Calu3 (cell line): ENCODE measurements at regions not wholly inside any gene's neighbourhood (a gene's known extent, or its start where the extent isn't known, plus 50 kb on each side); places are given as distances from the start of the nearest gene placed in this dataset.
A peak's percentile ranks its signal among the peaks of the same experiment; 100 is the strongest.

Experiments used
- BruUV-seq: library from RNA; stranded (reverse); fragments of 400-500 nt; replicated peaks from 2 replicates; lab custom pipeline; 2021; lab: Mats Ljungman, UMichigan
- CTCF ChIA-PET: fragments of 300-600 bp; sonication (Branson Sonifier 250); formaldehyde crosslinking; loops from one replicate; lab custom pipeline; 2022; ENCODE audit warnings: antibody characterized with exemption; lab: Charles Lee
- DNase-seq: peaks from one replicate; pipeline ENCODE4 v3.0.0; 2022
- H3K27ac Mint-ChIP-seq: one replicate; pipeline ENCODE4 v1.8.0; 2022; ENCODE audit warnings: mixed read lengths; ENCODE audit not compliant: unreplicated experiment
- H3K27me3 Mint-ChIP-seq: one replicate; pipeline ENCODE4 v1.8.0; 2022; ENCODE audit warnings: mixed read lengths; ENCODE audit not compliant: unreplicated experiment
- H3K36me3 Mint-ChIP-seq: one replicate; pipeline ENCODE4 v1.8.0; 2022; ENCODE audit warnings: mild to moderate bottlenecking, moderate library complexity, mixed read lengths; ENCODE audit not compliant: insufficient read depth, unreplicated experiment
- H3K4me1 Mint-ChIP-seq: one replicate; pipeline ENCODE4 v1.8.0; 2022; ENCODE audit warnings: mild to moderate bottlenecking, low read depth, mixed read lengths; ENCODE audit not compliant: unreplicated experiment
- H3K4me3 Mint-ChIP-seq: one replicate; pipeline ENCODE4 v1.8.0; 2022; ENCODE audit warnings: mild to moderate bottlenecking, low read depth, moderate library complexity, mixed read lengths; ENCODE audit not compliant: unreplicated experiment
- H3K9me3 Mint-ChIP-seq: one replicate; pipeline ENCODE4 v1.8.0; 2022; ENCODE audit warnings: low read depth, mixed read lengths; ENCODE audit not compliant: unreplicated experiment
- CTCF ChIP-seq: fragments of 200-600 bp; IDR thresholded peaks from one replicate; pipeline ENCODE4 v1.8.0; 2022; ENCODE audit warnings: antibody characterized with exemption; ENCODE audit not compliant: unreplicated experiment
- intact Hi-C: fragments of 100-400 bp; cut with micrococcal nuclease; formaldehyde crosslinking; loops from one replicate; pipeline ENCODE4 v1.10.0; 2022; ENCODE audit not compliant: unreplicated experiment

- intact Hi-C loops, result loop anchor here (2.0 to 5.0 kb wide), 2 partner anchors 89 to 264 kb away; no protein-coding TSS in a partner anchor
- BruUV-seq, result no TSS peak
- Mint-ChIP-seq H3K27me3 (peaks cover 22% of the 10 kb centered on the region), H3K36me3 (no peaks in the 10 kb centered on the region), H3K9me3 (peaks cover 3% of the 10 kb centered on the region), H3K27ac (peak overlapping the region; percentile 69), H3K4me1 (peaks cover 9% of the 10 kb centered on the region), H3K4me3 (no peak overlapping the region)
- TF ChIP-seq CTCF, result no peak
- CTCF ChIA-PET, result interaction anchor here (1.0 to 1.4 kb wide), 7 partner anchors 88 to 286 kb away, joined by 3 to 17 read pairs (median 5); partner anchors contain the start of genes FOXL2 and FOXL2NB
- no peak for DNase-seq
These were observed 142.2 kb upstream of the MRPS22 start for GRCh38 chr3:139201446-139202225.

- Mint-ChIP-seq H3K27me3 (peaks cover 26% of the 10 kb centered on the region), H3K27ac (peak overlapping the region; percentile 69), H3K4me1 (peaks cover 9% of the 10 kb centered on the region), H3K9me3 (no peaks in the 10 kb centered on the region), H3K36me3 (no peaks in the 10 kb centered on the region), H3K4me3 (no peak overlapping the region)
- no TSS peak for BruUV-seq
- CTCF ChIA-PET, result interaction anchor here (1.0 to 1.4 kb wide), 7 partner anchors 89 to 286 kb away, joined by 3 to 17 read pairs (median 5); partner anchors contain the start of genes FOXL2 and FOXL2NB
- intact Hi-C loops, result loop anchor here (2.0 to 5.0 kb wide), 2 partner anchors 90 to 265 kb away; no protein-coding TSS in a partner anchor
- peak; percentile 87 for DNase-seq
- peak; percentile 35 for TF ChIP-seq CTCF
These were observed 141.4 kb upstream of the MRPS22 start for GRCh38 chr3:139202226-139202958.

GRCh38 chr3:139202959-139203349 is 140.9 kb upstream of the MRPS22 start:
- Mint-ChIP-seq H3K27ac (no peak overlapping the region), H3K4me1 (peaks cover 9% of the 10 kb centered on the region), H3K9me3 (no peaks in the 10 kb centered on the region), H3K36me3 (no peaks in the 10 kb centered on the region), H3K4me3 (no peak overlapping the region), H3K27me3 (peaks cover 31% of the 10 kb centered on the region)
- TF ChIP-seq CTCF, result no peak
- BruUV-seq, result no TSS peak
- intact Hi-C loops, result loop anchor here (2.0 to 5.0 kb wide), 2 partner anchors 90 to 266 kb away; no protein-coding TSS in a partner anchor
- CTCF ChIA-PET, result interaction anchor here (1.0 to 1.4 kb wide), 7 partner anchors 90 to 287 kb away, joined by 3 to 17 read pairs (median 5); partner anchors contain the start of genes FOXL2 and FOXL2NB
- no peak for DNase-seq

- Mint-ChIP-seq H3K4me1 (peaks cover 9% of the 10 kb centered on the region), H3K27ac (no peak overlapping the region), H3K9me3 (no peaks in the 10 kb centered on the region), H3K4me3 (no peak overlapping the region), H3K27me3 (peaks cover 31% of the 10 kb centered on the region), H3K36me3 (no peaks in the 10 kb centered on the region)
- CTCF ChIA-PET, result no interaction called here
- no TSS peak for BruUV-seq
- DNase-seq, result no peak
- TF ChIP-seq CTCF, result no peak
- intact Hi-C loops, result loop anchor here (2.0 to 5.0 kb wide), 2 partner anchors 91 to 266 kb away; no protein-coding TSS in a partner anchor
These were observed 140.1 kb upstream of the MRPS22 start for GRCh38 chr3:139203752-139204151.
